IMR-90 (cell line): ENCODE measurements at regions not wholly inside any gene's neighbourhood (a gene's known extent, or its start where the extent isn't known, plus 50 kb on each side); places are given as distances from the start of the nearest gene placed in this dataset.

ENCODE experiments used
- ATAC-seq: fragments of 200-7000 bp; cut with Tn5 transposase; 2 replicates; pipeline ENCODE4 v1.9.1; 2020; ENCODE audit warnings: low read depth, mild to moderate bottlenecking, moderate library complexity
- BruUV-seq: library from RNA; stranded (reverse); fragments of 400-500 nt; replicated peaks from 2 replicates; lab custom pipeline; 2021; lab: Mats Ljungman, UMichigan
- CTCF ChIA-PET: fragments of 300-600 bp; formaldehyde crosslinking; extraction: SDS; loops from one replicate; lab custom pipeline; 2021; ENCODE audit warnings: antibody characterized with exemption; lab: Yijun Ruan, JAX
- POLR2A ChIA-PET: fragments of 300-600 bp; sonication (Branson Sonifier 250); formaldehyde crosslinking; loops from one replicate; lab custom pipeline; 2022; ENCODE audit warnings: antibody characterized with exemption; ENCODE audit not compliant: unreplicated experiment; lab: Charles Lee
- DNase-seq: peaks from one replicate; pipeline ENCODE4 v3.0.0; 2013
- H2AFZ ChIP-seq: replicated peaks from 2 replicates; pipeline ENCODE3; 2013; ENCODE audit warnings: low read length, mild to moderate bottlenecking; ENCODE audit not compliant: poor library complexity
- H2AK5ac ChIP-seq: 2 replicates; pipeline ENCODE4 v1.6.1; 2013; ENCODE audit warnings: low read depth, low read length, inconsistent platforms
- H2AK9ac ChIP-seq: replicated peaks from 2 replicates; pipeline ENCODE3; 2013; ENCODE audit warnings: mild to moderate bottlenecking, low read depth, low read length, moderate library complexity; ENCODE audit not compliant: poor library complexity
- H2BK120ac ChIP-seq: 2 replicates; pipeline ENCODE4 v1.6.1; 2013; ENCODE audit warnings: low read depth, low read length, inconsistent platforms
- H2BK15ac ChIP-seq: 3 replicates; pipeline ENCODE4 v1.6.1; 2013; ENCODE audit warnings: low read depth, low read length, inconsistent platforms
- H2BK20ac ChIP-seq: 2 replicates; pipeline ENCODE4 v1.6.1; 2013; ENCODE audit warnings: low read depth, mild to moderate bottlenecking, inconsistent platforms, low read length, moderate library complexity
- H2BK5ac ChIP-seq: 2 replicates; pipeline ENCODE4 v1.6.1; 2013; ENCODE audit warnings: mild to moderate bottlenecking, low read depth, low read length, inconsistent platforms; ENCODE audit not compliant: poor library complexity, severe bottlenecking
- H3K14ac ChIP-seq: replicated peaks from 2 replicates; pipeline ENCODE4 v1.6.1; 2013; ENCODE audit warnings: low read depth, low read length, inconsistent platforms
- H3K18ac ChIP-seq: 2 replicates; pipeline ENCODE4 v1.6.1; 2013; ENCODE audit warnings: low read depth, low read length, control low read depth
- H3K23ac ChIP-seq: 2 replicates; pipeline ENCODE4 v1.6.1; 2013; ENCODE audit warnings: low read depth, low read length, inconsistent platforms
- H3K27ac ChIP-seq: 2 replicates; pipeline ENCODE4 v1.5.1; 2013; ENCODE audit warnings: mild to moderate bottlenecking, control low read depth, low read length; ENCODE audit not compliant: insufficient read depth
- H3K27me3 ChIP-seq: 2 replicates; pipeline ENCODE4 v1.6.1; 2013; ENCODE audit warnings: low read length; ENCODE audit not compliant: control insufficient read depth, insufficient read depth
- H3K36me3 ChIP-seq: 2 replicates; pipeline ENCODE4 v1.6.1; 2013; ENCODE audit warnings: low read length, mixed read lengths; ENCODE audit not compliant: control insufficient read depth, insufficient read depth
- H3K4ac ChIP-seq: 2 replicates; pipeline ENCODE4 v1.6.1; 2013; ENCODE audit warnings: low read depth, low read length, inconsistent platforms
- H3K4me1 ChIP-seq: 2 replicates; pipeline ENCODE4 v1.6.1; 2013; ENCODE audit warnings: low read length, mixed read lengths; ENCODE audit not compliant: control insufficient read depth, insufficient read depth
- H3K4me2 ChIP-seq: 2 replicates; pipeline ENCODE4 v1.6.1; 2013; ENCODE audit warnings: low read depth, mild to moderate bottlenecking, control low read depth, low read length, moderate library complexity
- H3K4me3 ChIP-seq: 2 replicates; pipeline ENCODE4 v1.5.1; 2013; ENCODE audit warnings: low read depth, mild to moderate bottlenecking, control low read depth, low read length, moderate library complexity; ENCODE audit not compliant: insufficient read depth
- H3K56ac ChIP-seq: 2 replicates; pipeline ENCODE4 v1.6.1; 2013; ENCODE audit warnings: low read length, inconsistent platforms; ENCODE audit not compliant: insufficient read depth; ENCODE audit errors: extremely low read depth
- H3K79me1 ChIP-seq, 2 experiments: 2 replicates each; pipeline ENCODE4 v1.6.1; 2013; ENCODE audit warnings: low read length in 2 of 2, inconsistent platforms in 1 of 2, low read depth in 1 of 2
- H3K9ac ChIP-seq: 2 replicates; pipeline ENCODE4 v1.6.1; 2013; ENCODE audit warnings: low read depth, low read length, control low read depth
- H3K9me1 ChIP-seq: 2 replicates; pipeline ENCODE4 v1.6.1; 2013; ENCODE audit warnings: low read length, inconsistent platforms; ENCODE audit not compliant: insufficient read depth
- H3K9me3 ChIP-seq: 2 replicates; pipeline ENCODE4 v1.6.1; 2013; ENCODE audit warnings: low read length; ENCODE audit not compliant: control insufficient read depth, insufficient read depth
- H4K20me1 ChIP-seq: 2 replicates; pipeline ENCODE4 v1.6.1; 2013; ENCODE audit warnings: low read length, inconsistent platforms; ENCODE audit not compliant: insufficient read depth
- H4K5ac ChIP-seq: 2 replicates; pipeline ENCODE4 v1.6.1; 2013; ENCODE audit warnings: mild to moderate bottlenecking, low read depth, low read length, control low read depth
- H4K8ac ChIP-seq, 2 experiments: 2 replicates each; pipeline ENCODE4 v1.6.1; 2013; ENCODE audit warnings: low read depth in 2 of 2, low read length in 2 of 2, control low read depth in 1 of 2, inconsistent platforms in 1 of 2
- H4K91ac ChIP-seq: 2 replicates; pipeline ENCODE4 v1.6.1; 2013; ENCODE audit warnings: low read depth, low read length, inconsistent platforms; ENCODE audit not compliant: insufficient read depth
- BHLHE40 ChIP-seq: fragments of 150-350 bp; IDR thresholded peaks from 2 replicates; pipeline ENCODE4 v1.6.1; 2016; ENCODE audit warnings: mild to moderate bottlenecking, low read depth, low read length
- CEBPB ChIP-seq: IDR thresholded peaks from 2 replicates; pipeline ENCODE4 v1.6.1; 2012; ENCODE audit warnings: low read depth, low read length, improper control_type of control experiment
- CHD1 ChIP-seq: IDR thresholded peaks from 2 replicates; pipeline ENCODE4 v1.6.1; 2012; ENCODE audit warnings: low read depth, low read length, improper control_type of control experiment
- FOS ChIP-seq: fragments of 150-350 bp; IDR thresholded peaks from 2 replicates; pipeline ENCODE4 v1.6.1; 2016; ENCODE audit warnings: low read depth, low read length
- MAFK ChIP-seq: IDR thresholded peaks from 2 replicates; pipeline ENCODE4 v1.6.1; 2012; ENCODE audit warnings: low read depth, low read length, improper control_type of control experiment
- MAZ ChIP-seq: IDR thresholded peaks from 2 replicates; pipeline ENCODE4 v1.6.1; 2012; ENCODE audit warnings: low read depth, mild to moderate bottlenecking, low read length, improper control_type of control experiment, moderate library complexity, borderline replicate concordance
- MXI1 ChIP-seq: IDR thresholded peaks from 2 replicates; pipeline ENCODE4 v1.6.1; 2012; ENCODE audit warnings: low read depth, mild to moderate bottlenecking, low read length, moderate library complexity, borderline replicate concordance
- NFE2L2 ChIP-seq: fragments of 150-350 bp; IDR thresholded peaks from 2 replicates; pipeline ENCODE4 v1.6.1; 2016; ENCODE audit warnings: low read depth, mild to moderate bottlenecking, low read length
- POLR2A ChIP-seq: IDR thresholded peaks from 2 replicates; pipeline ENCODE4 v1.6.1; 2012; ENCODE audit warnings: mild to moderate bottlenecking, low read depth, low read length
- RAD21 ChIP-seq: IDR thresholded peaks from 2 replicates; pipeline ENCODE4 v1.6.1; 2012; ENCODE audit warnings: low read length, improper control_type of control experiment
- RCOR1 ChIP-seq: IDR thresholded peaks from 2 replicates; pipeline ENCODE4 v1.6.1; 2012; ENCODE audit warnings: mild to moderate bottlenecking, low read length, improper control_type of control experiment; ENCODE audit not compliant: insufficient replicate concordance
- RFX5 ChIP-seq: IDR thresholded peaks from 2 replicates; pipeline ENCODE4 v1.8.0; 2012; ENCODE audit warnings: low read depth, mild to moderate bottlenecking, low read length, moderate library complexity
- SMC3 ChIP-seq: fragments of 150-350 bp; IDR thresholded peaks from 2 replicates; pipeline ENCODE4 v1.6.1; 2016; ENCODE audit warnings: low read depth, mild to moderate bottlenecking, antibody characterized with exemption, low read length, moderate library complexity
- WGBS, 2 experiments: methylation state at CpG; one replicate each; pipeline versions ENCODE4 v1.1.5 to v1.1.7; 2013; ENCODE audit warnings: missing lambda C conversion rate in 2 of 2; ENCODE audit not compliant: insufficient read length in 1 of 2; ENCODE audit errors: extremely low coverage in 2 of 2; 5-methylcytosine and 5-hydroxymethylcytosine counted together
- dilution Hi-C: fragments of 300-500 bp; cut with HindIII; formaldehyde crosslinking; loops from one replicate; pipeline ENCODE4 v1.14.3; 2018; ENCODE audit warnings: low sequenced_read_pairs; ENCODE audit not compliant: unreplicated experiment
- in situ Hi-C: fragments of 300-500 bp; cut with MboI; formaldehyde crosslinking; loops from 3 replicates; pipeline ENCODE4 v1.14.3; 2019; ENCODE audit warnings: low sequenced_read_pairs, inconsistent platforms, mixed read lengths
- intact Hi-C: fragments of 100-400 bp; cut with micrococcal nuclease; formaldehyde crosslinking; loops from 2 replicates; pipeline ENCODE4 v1.10.0; 2022
- TF ChIP-seq, protein P1 (sequence below): fragments of 150-350 bp; IDR thresholded peaks from 2 replicates; pipeline ENCODE4 v1.6.1; 2016; ENCODE audit warnings: low read depth, mild to moderate bottlenecking, low read length, moderate library complexity, borderline replicate concordance
- TF ChIP-seq, protein P2 (sequence below): conservative IDR thresholded peaks from 2 replicates; pipeline ENCODE4 v1.5.1; 2012; ENCODE audit warnings: mild to moderate bottlenecking, low read depth, low read length, improper control_type of control experiment
- TF ChIP-seq, protein P3 (sequence below): fragments of 150-350 bp; IDR thresholded peaks from 2 replicates; pipeline ENCODE4 v1.6.1; 2017; ENCODE audit warnings: mild to moderate bottlenecking, antibody characterized with exemption, low read length, low read depth

DNA sequence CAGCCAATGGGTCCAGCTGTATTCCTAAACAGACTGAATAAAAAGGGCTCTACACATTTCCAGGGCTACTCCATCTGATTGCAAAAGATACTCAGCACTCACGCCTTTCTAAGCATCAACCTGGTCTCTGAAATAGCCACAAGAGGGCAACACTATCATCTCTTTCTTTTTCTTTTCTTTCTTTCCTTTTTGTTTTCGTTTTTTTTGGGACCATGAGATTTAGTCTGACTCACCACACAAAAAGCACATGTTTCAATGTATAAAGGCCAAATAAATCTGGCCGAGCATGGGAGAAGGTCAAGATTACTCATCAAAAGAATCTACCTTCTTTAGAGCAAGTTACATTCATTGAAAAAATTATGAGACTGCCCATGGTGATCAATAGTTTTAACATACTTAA is 805.6 kb upstream of the ARGLU1 start:
- Histone ChIP-seq H2AK5ac (peak overlapping the region; percentile 17), H2BK20ac (peak overlapping the region; percentile 92), H3K9me3 (no peaks in the 10 kb centered on the region), H3K27ac (peak overlapping the region; percentile 73), H2BK5ac (peak overlapping the region; percentile 36), H3K36me3 (no peaks in the 10 kb centered on the region), H3K9ac (peak overlapping the region; percentile 51; the same call in 1 of the 2 replicates), H3K56ac (no peak overlapping the region), H3K4me3 (no peak overlapping the region), H3K9me1 (peaks cover 14% of the 10 kb centered on the region), H3K4me2 (no peak overlapping the region), H3K4ac (peak overlapping the region; percentile 78), H3K14ac (peak overlapping the region; percentile 62), H2AFZ (no peak overlapping the region), H3K4me1 (peaks cover 18% of the 10 kb centered on the region), H3K27me3 (no peaks in the 10 kb centered on the region), H2BK15ac (peak overlapping the region; percentile 77; the same call in 2 of the 3 replicates), H3K18ac (peak overlapping the region; percentile 70; the same call in 1 of the 2 replicates), H4K91ac (peak overlapping the region; percentile 53), H4K5ac (peak overlapping the region; percentile 70; the same call in 1 of the 2 replicates), H4K8ac (peak overlapping the region; percentile 20 to 76), H3K79me1 (peaks cover 34 to 46% of the 10 kb centered on the region in 2 experiments), H4K20me1 (no peaks in the 10 kb centered on the region), H2BK120ac (peak overlapping the region; percentile 83), H2AK9ac (no peak overlapping the region), H3K23ac (peak overlapping the region; percentile 50; the same call in 1 of the 2 replicates)
- DNase-seq: peak; percentile 91
- no CpG with 5 or more reads among the region's 3 CpGs for WGBS, 2 experiments
- BruUV-seq: no TSS peak
- ATAC-seq: peak; percentile 50
- TF ChIP-seq, protein P1, sequence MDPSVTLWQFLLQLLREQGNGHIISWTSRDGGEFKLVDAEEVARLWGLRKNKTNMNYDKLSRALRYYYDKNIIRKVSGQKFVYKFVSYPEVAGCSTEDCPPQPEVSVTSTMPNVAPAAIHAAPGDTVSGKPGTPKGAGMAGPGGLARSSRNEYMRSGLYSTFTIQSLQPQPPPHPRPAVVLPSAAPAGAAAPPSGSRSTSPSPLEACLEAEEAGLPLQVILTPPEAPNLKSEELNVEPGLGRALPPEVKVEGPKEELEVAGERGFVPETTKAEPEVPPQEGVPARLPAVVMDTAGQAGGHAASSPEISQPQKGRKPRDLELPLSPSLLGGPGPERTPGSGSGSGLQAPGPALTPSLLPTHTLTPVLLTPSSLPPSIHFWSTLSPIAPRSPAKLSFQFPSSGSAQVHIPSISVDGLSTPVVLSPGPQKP: no peak
- TF ChIP-seq RCOR1: no peak
- TF ChIP-seq, protein P2, sequence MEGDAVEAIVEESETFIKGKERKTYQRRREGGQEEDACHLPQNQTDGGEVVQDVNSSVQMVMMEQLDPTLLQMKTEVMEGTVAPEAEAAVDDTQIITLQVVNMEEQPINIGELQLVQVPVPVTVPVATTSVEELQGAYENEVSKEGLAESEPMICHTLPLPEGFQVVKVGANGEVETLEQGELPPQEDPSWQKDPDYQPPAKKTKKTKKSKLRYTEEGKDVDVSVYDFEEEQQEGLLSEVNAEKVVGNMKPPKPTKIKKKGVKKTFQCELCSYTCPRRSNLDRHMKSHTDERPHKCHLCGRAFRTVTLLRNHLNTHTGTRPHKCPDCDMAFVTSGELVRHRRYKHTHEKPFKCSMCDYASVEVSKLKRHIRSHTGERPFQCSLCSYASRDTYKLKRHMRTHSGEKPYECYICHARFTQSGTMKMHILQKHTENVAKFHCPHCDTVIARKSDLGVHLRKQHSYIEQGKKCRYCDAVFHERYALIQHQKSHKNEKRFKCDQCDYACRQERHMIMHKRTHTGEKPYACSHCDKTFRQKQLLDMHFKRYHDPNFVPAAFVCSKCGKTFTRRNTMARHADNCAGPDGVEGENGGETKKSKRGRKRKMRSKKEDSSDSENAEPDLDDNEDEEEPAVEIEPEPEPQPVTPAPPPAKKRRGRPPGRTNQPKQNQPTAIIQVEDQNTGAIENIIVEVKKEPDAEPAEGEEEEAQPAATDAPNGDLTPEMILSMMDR: peak; percentile 84
- peak; percentile 76 for TF ChIP-seq RAD21
- TF ChIP-seq RFX5: no peak
- peak; percentile 78 for TF ChIP-seq FOS
- TF ChIP-seq MXI1: peak; percentile 92
- TF ChIP-seq, protein P3, sequence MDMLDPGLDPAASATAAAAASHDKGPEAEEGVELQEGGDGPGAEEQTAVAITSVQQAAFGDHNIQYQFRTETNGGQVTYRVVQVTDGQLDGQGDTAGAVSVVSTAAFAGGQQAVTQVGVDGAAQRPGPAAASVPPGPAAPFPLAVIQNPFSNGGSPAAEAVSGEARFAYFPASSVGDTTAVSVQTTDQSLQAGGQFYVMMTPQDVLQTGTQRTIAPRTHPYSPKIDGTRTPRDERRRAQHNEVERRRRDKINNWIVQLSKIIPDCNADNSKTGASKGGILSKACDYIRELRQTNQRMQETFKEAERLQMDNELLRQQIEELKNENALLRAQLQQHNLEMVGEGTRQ: no peak
- TF ChIP-seq MAZ: no peak
- TF ChIP-seq MAFK: no peak
- no peak; the same call in 1 of the 2 replicates for TF ChIP-seq BHLHE40
- peak; percentile 81 for TF ChIP-seq SMC3
- no peak for TF ChIP-seq CHD1
- TF ChIP-seq POLR2A: no peak
- no peak for TF ChIP-seq NFE2L2
- TF ChIP-seq CEBPB: peak; percentile 75
- in situ Hi-C loops: loop anchor here (5.0 to 25.0 kb wide), 3 partner anchors 281 to 789 kb away; a partner anchor contains a TSS
- CTCF ChIA-PET: interaction anchor here (0.7 to 2.0 kb wide), 3 partner anchors 277 to 498 kb away, joined by 3 to 12 read pairs (median 3); no protein-coding TSS in a partner anchor
- POLR2A ChIA-PET: no interaction called here
- dilution Hi-C loops: no loop called here
- intact Hi-C loops: loop anchor here (1.0 to 5.0 kb wide), 7 partner anchors 77 to 782 kb away; no protein-coding TSS in a partner anchor
